H1 (cell line): ENCODE measurements at regions not wholly inside any gene's neighbourhood (a gene's known extent, or its start where the extent isn't known, plus 50 kb on each side); places are given as distances from the start of the nearest gene placed in this dataset.

Experiments used
- ASH2L ChIP-seq: fragments of 200-600, 300-600 bp; sonication (generic); IDR thresholded peaks from one replicate; pipeline ENCODE4 v1.7.1; 2017; ENCODE audit warnings: low read length

DNA sequence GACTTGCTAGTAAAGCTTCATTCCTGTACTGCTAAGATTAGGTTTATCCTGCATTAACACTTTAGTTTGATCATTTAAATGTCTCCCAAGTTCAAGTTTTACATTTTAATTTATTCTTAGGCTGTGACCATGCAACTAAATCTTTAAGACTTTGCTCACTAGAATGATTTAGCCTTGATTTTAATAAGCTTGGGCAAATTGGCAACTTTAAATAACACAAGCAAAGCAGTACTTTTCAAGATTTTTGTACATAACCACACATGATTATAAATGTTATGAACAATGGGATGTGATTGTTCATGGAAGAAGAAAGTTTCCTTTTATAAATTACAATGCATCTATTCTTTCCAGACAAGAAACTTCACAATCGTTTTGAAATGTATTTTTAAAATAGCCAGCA lies 948.0 kb upstream of the EPHA7 start (continued):
- no peak for TF ChIP-seq ASH2L
